K562 (cell line): ENCODE measurements at regions not wholly inside any gene's neighbourhood (a gene's known extent, or its start where the extent isn't known, plus 50 kb on each side); places are given as distances from the start of the nearest gene placed in this dataset.

Experiments used
- EP400 ChIP-seq: fragments of 450-650 bp; IDR thresholded peaks from 2 replicates; pipeline ENCODE4 v1.6.1; 2017; ENCODE audit warnings: antibody characterized with exemption, mild to moderate bottlenecking, moderate library complexity
- NR2C2 ChIP-seq, 2 experiments: fragments of 200-800 bp in 1 of 2; sonication (Bioruptor generic) in 1 of 2; sonication (generic) in 1 of 2; formaldehyde crosslinking in 1 of 2; IDR thresholded peaks; 2 replicates each; pipeline versions ENCODE4 v1.6.1 to v1.8.0; 2016 to 2022; ENCODE audit warnings: mild to moderate bottlenecking in 1 of 2, missing compliant biosample characterization in 1 of 2, missing genetic modification characterization in 1 of 2, missing genetic modification reagents in 1 of 2
- POLR2A ChIP-seq: fragments of 450-650 bp; conservative IDR thresholded peaks from 2 replicates; pipeline ENCODE4 v1.6.1; 2016
- ZC3H4 ChIP-seq: sonication (generic); formaldehyde crosslinking; IDR thresholded peaks from 2 replicates; pipeline ENCODE4 v1.9.0; 2021; ENCODE audit warnings: missing genetic modification reagents, borderline replicate concordance
- TF ChIP-seq, protein P1 (sequence below): fragments of 250-450 bp; sonication (Bioruptor Pico); IDR thresholded peaks from 2 replicates; pipeline ENCODE4 v1.5.0; 2021
- TF ChIP-seq, protein P2 (sequence below): fragments of 150-350 bp; conservative IDR thresholded peaks from 2 replicates; pipeline ENCODE4 v1.6.1; 2014; ENCODE audit warnings: low read length
- TF ChIP-seq, protein P3 (sequence below): IDR thresholded peaks from 2 replicates; pipeline ENCODE4 v1.6.1; 2016; ENCODE audit warnings: missing genetic modification characterization, missing compliant biosample characterization

DNA sequence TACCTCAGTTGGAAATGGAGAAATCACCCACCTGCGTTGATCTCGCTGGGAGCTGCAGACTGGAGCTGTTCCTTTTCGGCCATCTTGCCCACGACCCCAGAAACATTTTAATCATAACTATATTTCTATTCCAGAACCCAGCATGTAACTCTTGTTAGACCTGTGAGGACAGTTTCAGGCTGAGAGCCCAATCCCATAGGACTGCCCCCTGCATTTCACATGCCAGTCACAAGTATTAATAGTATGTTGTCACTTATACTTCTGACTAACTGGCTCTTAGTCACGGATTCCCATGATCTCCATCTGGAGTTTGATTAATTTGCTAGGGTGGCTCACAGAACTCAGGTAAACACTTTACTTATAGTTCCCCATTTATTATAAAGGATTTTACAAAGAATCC lies 60.6 kb upstream of the PRNP start:
- TF ChIP-seq, protein P1, sequence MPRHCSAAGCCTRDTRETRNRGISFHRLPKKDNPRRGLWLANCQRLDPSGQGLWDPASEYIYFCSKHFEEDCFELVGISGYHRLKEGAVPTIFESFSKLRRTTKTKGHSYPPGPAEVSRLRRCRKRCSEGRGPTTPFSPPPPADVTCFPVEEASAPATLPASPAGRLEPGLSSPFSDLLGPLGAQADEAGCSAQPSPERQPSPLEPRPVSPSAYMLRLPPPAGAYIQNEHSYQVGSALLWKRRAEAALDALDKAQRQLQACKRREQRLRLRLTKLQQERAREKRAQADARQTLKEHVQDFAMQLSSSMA: no peak
- TF ChIP-seq, protein P2, sequence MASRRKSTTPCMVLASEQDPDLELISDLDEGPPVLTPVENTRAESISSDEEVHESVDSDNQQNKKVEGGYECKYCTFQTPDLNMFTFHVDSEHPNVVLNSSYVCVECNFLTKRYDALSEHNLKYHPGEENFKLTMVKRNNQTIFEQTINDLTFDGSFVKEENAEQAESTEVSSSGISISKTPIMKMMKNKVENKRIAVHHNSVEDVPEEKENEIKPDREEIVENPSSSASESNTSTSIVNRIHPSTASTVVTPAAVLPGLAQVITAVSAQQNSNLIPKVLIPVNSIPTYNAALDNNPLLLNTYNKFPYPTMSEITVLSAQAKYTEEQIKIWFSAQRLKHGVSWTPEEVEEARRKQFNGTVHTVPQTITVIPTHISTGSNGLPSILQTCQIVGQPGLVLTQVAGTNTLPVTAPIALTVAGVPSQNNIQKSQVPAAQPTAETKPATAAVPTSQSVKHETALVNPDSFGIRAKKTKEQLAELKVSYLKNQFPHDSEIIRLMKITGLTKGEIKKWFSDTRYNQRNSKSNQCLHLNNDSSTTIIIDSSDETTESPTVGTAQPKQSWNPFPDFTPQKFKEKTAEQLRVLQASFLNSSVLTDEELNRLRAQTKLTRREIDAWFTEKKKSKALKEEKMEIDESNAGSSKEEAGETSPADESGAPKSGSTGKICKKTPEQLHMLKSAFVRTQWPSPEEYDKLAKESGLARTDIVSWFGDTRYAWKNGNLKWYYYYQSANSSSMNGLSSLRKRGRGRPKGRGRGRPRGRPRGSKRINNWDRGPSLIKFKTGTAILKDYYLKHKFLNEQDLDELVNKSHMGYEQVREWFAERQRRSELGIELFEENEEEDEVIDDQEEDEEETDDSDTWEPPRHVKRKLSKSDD: no peak
- TF ChIP-seq EP400 (no peak), NR2C2 (CRISPR knock-in tag; IDR thresholded peaks at IDR 0.05) (no peak), NR2C2 (tag; IDR thresholded peaks at IDR 0.05) (no peak), POLR2A (no peak), ZC3H4 (CRISPR knock-in tag) (no peak)
- TF ChIP-seq, protein P3, sequence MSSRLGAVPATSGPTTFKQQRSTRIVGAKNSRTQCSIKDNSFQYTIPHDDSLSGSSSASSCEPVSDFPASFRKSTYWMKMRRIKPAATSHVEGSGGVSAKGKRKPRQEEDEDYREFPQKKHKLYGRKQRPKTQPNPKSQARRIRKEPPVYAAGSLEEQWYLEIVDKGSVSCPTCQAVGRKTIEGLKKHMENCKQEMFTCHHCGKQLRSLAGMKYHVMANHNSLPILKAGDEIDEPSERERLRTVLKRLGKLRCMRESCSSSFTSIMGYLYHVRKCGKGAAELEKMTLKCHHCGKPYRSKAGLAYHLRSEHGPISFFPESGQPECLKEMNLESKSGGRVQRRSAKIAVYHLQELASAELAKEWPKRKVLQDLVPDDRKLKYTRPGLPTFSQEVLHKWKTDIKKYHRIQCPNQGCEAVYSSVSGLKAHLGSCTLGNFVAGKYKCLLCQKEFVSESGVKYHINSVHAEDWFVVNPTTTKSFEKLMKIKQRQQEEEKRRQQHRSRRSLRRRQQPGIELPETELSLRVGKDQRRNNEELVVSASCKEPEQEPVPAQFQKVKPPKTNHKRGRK (tag): no peak
